ENCODE measurements at regions not wholly inside any gene's neighbourhood (a gene's known extent, or its start where the extent isn't known, plus 50 kb on each side); places are given as distances from the start of the nearest gene placed in this dataset.

DNA sequence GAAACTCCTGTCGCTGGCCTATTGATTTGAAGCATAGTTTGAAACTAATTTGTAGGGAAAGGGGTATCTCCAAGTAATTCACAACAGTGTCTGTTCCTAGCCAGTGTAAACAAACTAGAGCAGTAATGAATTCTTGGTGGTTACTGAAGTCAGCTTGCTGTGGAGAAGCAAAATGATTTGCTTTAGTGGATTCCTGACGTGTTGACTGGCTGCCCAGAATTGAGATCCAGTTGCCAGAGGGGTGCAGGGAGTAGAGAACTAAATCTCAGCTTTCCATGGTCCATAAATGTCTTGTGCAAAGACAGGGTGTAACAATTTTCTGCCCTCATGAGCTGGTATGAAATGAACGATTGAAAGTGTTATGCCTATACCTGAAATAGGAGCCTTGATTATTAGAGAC is 382.5 kb upstream of the KIRREL3 start:
- TF ChIP-seq POLR2A (IDR thresholded peaks at IDR 0.05), result no peak
- no peak for TF ChIP-seq CTCF (IDR thresholded peaks at IDR 0.05)
- intact Hi-C loops (cut with DNase I; ENCODE audit: low total_unique reads), result no loop called here
- no peaks in the 10 kb centered on the region for H3K9me3 ChIP-seq
- H3K4me1 ChIP-seq, result no peaks in the 10 kb centered on the region
- no peaks in the 10 kb centered on the region for H3K36me3 ChIP-seq
- DNase-seq, result no peak
- no peak overlapping the region for H3K4me3 ChIP-seq
- no peaks in the 10 kb centered on the region for H3K27me3 ChIP-seq
- no peak overlapping the region for H3K27ac ChIP-seq

- Histone ChIP-seq H3K27ac (no peak overlapping the region), H3K9me3 (no peaks in the 10 kb centered on the region), H3K36me3 (no peaks in the 10 kb centered on the region), H3K4me3 (no peak overlapping the region), H3K4me1 (no peaks in the 10 kb centered on the region), H3K27me3 (no peaks in the 10 kb centered on the region)
- no peak for DNase-seq
- TF ChIP-seq POLR2A (IDR thresholded peaks at IDR 0.05) (no peak), CTCF (IDR thresholded peaks at IDR 0.05) (no peak)
- intact Hi-C loops (cut with DNase I; ENCODE audit: low total_unique reads), result no loop called here
These were observed 380.7 kb upstream of the KIRREL3 start for GRCh38 chr11:127381247-127381646.

GRCh38 chr11:127379686-127380085 is 379.1 kb upstream of the KIRREL3 start:
- Histone ChIP-seq H3K4me3 (no peak overlapping the region), H3K9me3 (no peaks in the 10 kb centered on the region), H3K27ac (no peak overlapping the region), H3K27me3 (no peaks in the 10 kb centered on the region), H3K4me1 (no peaks in the 10 kb centered on the region), H3K36me3 (no peaks in the 10 kb centered on the region)
- DNase-seq, result no peak
- TF ChIP-seq CTCF (IDR thresholded peaks at IDR 0.05), result no peak
- TF ChIP-seq POLR2A (IDR thresholded peaks at IDR 0.05), result no peak
- intact Hi-C loops (cut with DNase I; ENCODE audit: low total_unique reads), result no loop called here

GRCh38 chr11:127376301-127376700 is 375.7 kb upstream of the KIRREL3 start:
- intact Hi-C loops (cut with DNase I; ENCODE audit: low total_unique reads), result no loop called here
- TF ChIP-seq POLR2A (IDR thresholded peaks at IDR 0.05), result no peak
- no peak for TF ChIP-seq CTCF (IDR thresholded peaks at IDR 0.05)

GRCh38 chr11:127369356-127369755 is 368.8 kb upstream of the KIRREL3 start:
- Histone ChIP-seq H3K36me3 (no peaks in the 10 kb centered on the region), H3K4me1 (no peaks in the 10 kb centered on the region), H3K9me3 (no peaks in the 10 kb centered on the region), H3K27me3 (no peaks in the 10 kb centered on the region), H3K27ac (no peak overlapping the region), H3K4me3 (no peak overlapping the region)
- intact Hi-C loops (cut with DNase I; ENCODE audit: low total_unique reads), result no loop called here
- TF ChIP-seq POLR2A (IDR thresholded peaks at IDR 0.05) (no peak), CTCF (IDR thresholded peaks at IDR 0.05) (no peak)
- no peak for DNase-seq

More at GRCh38 chr11:127376301-127376700, 375.7 kb upstream of the KIRREL3 start:
- H3K4me1 ChIP-seq, result no peaks in the 10 kb centered on the region
- no peak overlapping the region for H3K27ac ChIP-seq
- no peaks in the 10 kb centered on the region for H3K9me3 ChIP-seq
- H3K4me3 ChIP-seq, result no peak overlapping the region
- H3K27me3 ChIP-seq, result no peaks in the 10 kb centered on the region
- no peak for DNase-seq
- H3K36me3 ChIP-seq, result no peaks in the 10 kb centered on the region

Measured in uterus (tissue), 3 donors.